ENCODE measurements at regions not wholly inside any gene's neighbourhood (a gene's known extent, or its start where the extent isn't known, plus 50 kb on each side); places are given as distances from the start of the nearest gene placed in this dataset.

DNA sequence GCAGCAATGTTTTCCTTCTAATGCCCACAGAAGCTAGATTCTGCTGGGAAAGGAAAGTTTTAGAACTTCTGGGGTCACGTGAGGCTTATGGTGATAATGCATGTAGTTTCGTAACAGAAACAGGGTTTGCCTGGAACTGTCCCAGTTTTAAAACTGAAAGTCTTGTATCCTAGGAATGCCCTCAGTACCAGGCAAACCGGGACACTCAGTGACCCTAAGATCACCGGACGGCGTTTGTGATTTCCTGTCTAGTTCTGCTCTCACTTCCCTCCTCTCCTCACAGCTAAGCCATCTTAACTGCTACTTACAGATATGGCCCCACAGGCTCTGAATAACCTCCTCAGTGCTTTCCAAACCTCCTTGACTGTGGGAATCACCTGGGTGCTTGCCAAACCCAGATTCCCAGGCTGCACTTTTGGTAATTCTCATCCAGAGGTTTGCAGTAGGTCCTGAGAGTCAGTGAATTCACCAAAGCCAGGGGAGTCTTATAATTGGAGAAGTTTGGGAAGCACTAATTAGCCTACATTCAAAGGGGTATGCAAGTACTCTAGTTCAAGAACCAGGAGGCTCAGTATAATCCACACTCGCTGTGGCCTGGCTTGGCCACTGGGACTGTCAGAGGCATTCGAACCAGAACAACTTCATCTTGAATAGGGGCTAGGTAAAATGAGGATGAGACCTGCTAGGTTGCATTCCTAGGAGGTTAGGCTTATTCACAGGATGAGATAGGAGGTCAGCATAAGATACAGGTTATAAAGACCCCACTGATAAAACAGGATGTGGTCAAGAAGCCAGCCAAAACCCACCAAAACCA lies 231.6 kb upstream of the MYLIP start (continued):
- TF ChIP-seq FOXK2 (IDR thresholded peaks at IDR 0.05): no peak
- TF ChIP-seq SREBF1 (IDR thresholded peaks at IDR 0.05; ENCODE audit: low read length): no peak
- peak; percentile 82 for TF ChIP-seq RAD51 (IDR thresholded peaks at IDR 0.05)
- no peak for TF ChIP-seq NFYA (IDR thresholded peaks at IDR 0.05; ENCODE audit: borderline replicate concordance, low read depth, low read length)
- peak; percentile 13 for TF ChIP-seq MEF2B (IDR thresholded peaks at IDR 0.05; ENCODE audit: partially characterized antibody, poor library complexity, severe bottlenecking)
- peak; percentile 73 to 82; a peak in 3 of 4 replicates for TF ChIP-seq BHLHE40 (IDR thresholded peaks at IDR 0.05; ENCODE audit: borderline replicate concordance in 1 of 2, low read depth in 2 of 2, low read length in 1 of 2)
- TF ChIP-seq EED (IDR thresholded peaks at IDR 0.05; ENCODE audit: low read depth): peak; percentile 43; the same call in 1 of the 2 replicates
- TF ChIP-seq ESRRA (IDR thresholded peaks at IDR 0.05; ENCODE audit: low read length): no peak
- TF ChIP-seq GATAD2B (conservative IDR thresholded peaks at IDR 0.05; ENCODE audit: low read depth): peak; percentile 57
- no peak for TF ChIP-seq SMAD5 (IDR thresholded peaks at IDR 0.05; ENCODE audit: low read depth)
- TF ChIP-seq ZNF592 (IDR thresholded peaks at IDR 0.05): peak; percentile 88
- no peak for TF ChIP-seq ASH2L (IDR thresholded peaks at IDR 0.05; ENCODE audit: borderline replicate concordance, low read depth)
- no peak for TF ChIP-seq LARP7 (IDR thresholded peaks at IDR 0.05)
- no peak for TF ChIP-seq BCL3 (IDR thresholded peaks at IDR 0.05; ENCODE audit: borderline replicate concordance, insufficient read depth, low read depth, low read length, poor library complexity, severe bottlenecking)
- TF ChIP-seq SKIL (IDR thresholded peaks at IDR 0.05; ENCODE audit: low read depth, poor library complexity, severe bottlenecking): peak; percentile 28
- peak; percentile 15; the same call in 1 of the 2 replicates for TF ChIP-seq SMARCA5 (IDR thresholded peaks at IDR 0.05)
- 0 out of 2 replicates have a peak, but pooled peaks have one; percentile 49 for TF ChIP-seq ZBTB4 (CRISPR knock-in tag; IDR thresholded peaks at IDR 0.05)
- TF ChIP-seq KLF5 (IDR thresholded peaks at IDR 0.05; ENCODE audit: partially characterized antibody): no peak
- no peak for TF ChIP-seq SIX5 (IDR thresholded peaks at IDR 0.05; ENCODE audit: low read depth, low read length, severe bottlenecking)

All from GM12878 (cell line).